Endothelial cell of umbilical vein (primary cell): ENCODE measurements at regions not wholly inside any gene's neighbourhood (a gene's known extent, or its start where the extent isn't known, plus 50 kb on each side); places are given as distances from the start of the nearest gene placed in this dataset.

ENCODE experiments used
- BruUV-seq: library from RNA; stranded (reverse); fragments of 400-500 nt; replicated peaks from 2 replicates; lab custom pipeline; 2021; lab: Mats Ljungman, UMichigan
- CTCF ChIA-PET: fragments of 300-600, 350-600 bp; sonication (Branson Sonifier 250); formaldehyde crosslinking; loops from one replicate; lab custom pipeline; 2021; ENCODE audit warnings: antibody characterized with exemption, inconsistent platforms; lab: Charles Lee
- POLR2A ChIA-PET: fragments of 300-600, 350-600 bp; sonication (Branson Sonifier 250); formaldehyde crosslinking; loops from one replicate; lab custom pipeline; 2021; ENCODE audit warnings: antibody characterized with exemption, inconsistent platforms; lab: Charles Lee
- DNase-seq: peaks from one replicate; pipeline ENCODE4 v3.0.0-alpha.2; 2011; ENCODE audit warnings: low read depth, low spot score
- FAIRE-seq: peaks from 2 replicates; lab custom pipeline; 2011; peaks lifted over from hg19 to GRCh38; lab: Jason Lieb, UNC
- H2AFZ ChIP-seq: 2 replicates; pipeline ENCODE4 v1.6.0; 2012; ENCODE audit warnings: low read depth, low read length, control low read depth, inconsistent platforms
- H3K27ac ChIP-seq: 2 replicates; pipeline ENCODE4 v1.5.1; 2011; ENCODE audit warnings: low read depth, mild to moderate bottlenecking, control low read depth, low read length, moderate library complexity; ENCODE audit not compliant: insufficient read depth
- H3K27me3 ChIP-seq, 2 experiments: 2 replicates each; pipeline versions ENCODE4 v1.6.0 to v1.6.1; 2011; ENCODE audit warnings: low read length in 2 of 2, mixed read lengths in 1 of 2; ENCODE audit not compliant: control insufficient read depth in 2 of 2, insufficient read depth in 2 of 2
- H3K36me3 ChIP-seq, 2 experiments: 2 replicates in 1 of 2; 3 replicates in 1 of 2; pipeline ENCODE4 v1.5.1; 2011; ENCODE audit warnings: low read length in 2 of 2, mild to moderate bottlenecking in 1 of 2, moderate library complexity in 1 of 2; ENCODE audit not compliant: control insufficient read depth in 2 of 2, insufficient read depth in 2 of 2; ENCODE audit errors: extremely low read depth in 1 of 2
- H3K4me1 ChIP-seq: 3 replicates; pipeline ENCODE4 v1.5.1; 2011; ENCODE audit warnings: mild to moderate bottlenecking, low read length; ENCODE audit not compliant: control insufficient read depth, insufficient read depth; ENCODE audit errors: extremely low read depth
- H3K4me2 ChIP-seq: 2 replicates; pipeline ENCODE4 v1.6.1; 2011; ENCODE audit warnings: low read length, control low read depth, mixed read lengths; ENCODE audit not compliant: insufficient read depth
- H3K4me3 ChIP-seq, 3 experiments: fragments of 200-600 bp in 1 of 3; sonication (generic), shearing (Covaris generic) in 1 of 3; replicated peaks in 1 of 3; 2 replicates each; pipeline ENCODE4 v1.5.1; 2011 to 2016; ENCODE audit warnings: control low read depth in 3 of 3, low read length in 3 of 3, mild to moderate bottlenecking in 2 of 3, inconsistent platforms in 1 of 3, low read depth in 1 of 3, moderate library complexity in 1 of 3; ENCODE audit not compliant: insufficient read depth in 1 of 3
- H3K79me2 ChIP-seq: 2 replicates; pipeline ENCODE4 v1.6.0; 2012; ENCODE audit warnings: low read length, inconsistent platforms; ENCODE audit not compliant: control insufficient read depth, insufficient read depth
- H3K9ac ChIP-seq: replicated peaks from 2 replicates; pipeline ENCODE3; 2011; ENCODE audit warnings: low read length, control low read depth; ENCODE audit not compliant: insufficient read depth; ENCODE audit errors: extremely low read depth
- H3K9me1 ChIP-seq: replicated peaks from 3 replicates; pipeline ENCODE4 v1.6.0; 2011; ENCODE audit warnings: mild to moderate bottlenecking, low read length; ENCODE audit not compliant: control insufficient read depth, insufficient read depth; ENCODE audit errors: extremely low read depth
- H3K9me3 ChIP-seq: replicated peaks from 2 replicates; pipeline ENCODE4 v1.5.1; 2012; ENCODE audit warnings: low read length, inconsistent platforms; ENCODE audit not compliant: control insufficient read depth, insufficient read depth
- H4K20me1 ChIP-seq: replicated peaks from 2 replicates; pipeline ENCODE3; 2011; ENCODE audit warnings: mild to moderate bottlenecking, low read length; ENCODE audit not compliant: control insufficient read depth, insufficient read depth; ENCODE audit errors: extremely low read depth
- EZH2 ChIP-seq: IDR thresholded peaks from 2 replicates; pipeline ENCODE4 v1.6.1; 2012; ENCODE audit warnings: borderline replicate concordance, low read depth, mild to moderate bottlenecking, moderate library complexity, low read length, inconsistent platforms; ENCODE audit not compliant: severe bottlenecking
- POLR2A ChIP-seq: IDR thresholded peaks from 2 replicates; pipeline ENCODE4 v1.6.1; 2012; ENCODE audit warnings: low read depth, mild to moderate bottlenecking, control low read depth, low read length
- POLR2AphosphoS5 ChIP-seq: IDR thresholded peaks from 2 replicates; pipeline ENCODE4 v1.6.1; 2012; ENCODE audit warnings: low read depth, mild to moderate bottlenecking, control low read depth, low read length, moderate library complexity; ENCODE audit not compliant: insufficient read depth
- dilution Hi-C: fragments of 300-500 bp; cut with MboI; formaldehyde crosslinking; loops from one replicate; pipeline ENCODE4 v1.15.0; 2019; ENCODE audit warnings: low sequenced_read_pairs; ENCODE audit not compliant: extremely low pct_ligation_motif_present
- intact Hi-C: fragments of 100-400 bp; cut with micrococcal nuclease; formaldehyde crosslinking; loops from one replicate; pipeline ENCODE4 v1.10.0; 2022
- TF ChIP-seq, protein P1 (sequence below), 2 donors: IDR thresholded peaks; 1 replicate in 1 of 2; 2 replicates in 1 of 2; pipeline ENCODE4 v1.5.1; 2011; ENCODE audit warnings: low read length in 2 of 2, mild to moderate bottlenecking in 2 of 2, moderate library complexity in 2 of 2, control low read depth in 1 of 2, inconsistent platforms in 1 of 2, low read depth in 1 of 2; ENCODE audit not compliant: insufficient read depth in 1 of 2; ENCODE audit errors: extremely low read depth in 1 of 2

DNA sequence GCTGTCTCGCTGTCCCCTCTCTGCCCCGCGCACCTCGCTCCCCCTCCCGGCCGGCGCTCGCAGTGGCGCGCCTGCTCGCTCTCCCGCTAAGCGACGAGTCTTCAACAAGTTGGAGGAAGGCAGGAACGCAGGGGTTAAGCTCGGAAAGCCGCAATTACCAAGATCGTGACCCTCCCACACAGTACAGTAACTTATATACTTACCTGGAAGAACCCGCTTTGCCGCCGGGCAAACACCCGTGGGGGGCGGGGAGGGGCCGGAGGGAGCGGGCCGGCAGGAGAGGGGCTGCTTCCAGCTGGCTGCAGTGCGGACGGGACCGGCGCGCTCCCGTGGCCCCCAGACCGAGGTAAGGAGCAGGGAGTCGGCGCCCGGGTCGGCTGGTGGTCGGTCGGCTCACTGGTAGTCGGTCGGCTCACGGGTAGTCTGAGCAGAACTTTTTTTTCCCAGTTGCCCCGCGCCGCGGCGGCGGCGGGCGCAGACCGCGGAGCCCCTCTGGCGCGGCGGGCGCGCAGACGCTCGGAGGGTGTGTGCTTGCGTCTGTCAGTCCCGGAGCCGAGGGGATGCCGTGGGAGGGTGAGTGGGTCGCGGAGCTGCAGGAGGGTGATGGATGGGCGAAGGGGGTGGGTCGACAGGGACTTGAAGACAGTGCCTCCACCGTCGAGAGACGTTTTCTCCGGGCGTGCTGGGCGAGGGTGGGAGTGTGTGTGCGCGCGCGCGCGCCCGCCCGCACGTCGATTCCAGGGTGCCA, 101.2 kb upstream of the HSD17B12 start:
- intact Hi-C loops (loop anchor here (5.0 kb wide), 3 partner anchors 63 to 267 kb away; partner anchors contain the start of genes API5 and HSD17B12), dilution Hi-C loops (no loop called here)
- Histone ChIP-seq H3K9me1 (no peaks in the 10 kb centered on the region), H2AFZ (no peak overlapping the region), H3K9ac (no peak overlapping the region), H3K9me3 (no peaks in the 10 kb centered on the region), H3K36me3 (no peaks in the 10 kb centered on the region), H4K20me1 (no peaks in the 10 kb centered on the region), H3K79me2 (no peaks in the 10 kb centered on the region), H3K4me2 (peak overlapping the region; percentile 44), H3K27ac (no peak overlapping the region), H3K4me3 (peak overlapping the region; percentile 27 to 48 (median 43)), H3K27me3 (peaks cover 86 to 91% of the 10 kb centered on the region in 2 experiments), H3K4me1 (peaks cover 5% of the 10 kb centered on the region)
- ChIA-PET POLR2A (no interaction called here), CTCF (interaction anchor here (1.0 to 5.1 kb wide), 4 partner anchors 13 to 272 kb away, joined by 3 to 39 read pairs (median 5); partner anchors contain the start of gene HSD17B12)
- TF ChIP-seq, protein P1, sequence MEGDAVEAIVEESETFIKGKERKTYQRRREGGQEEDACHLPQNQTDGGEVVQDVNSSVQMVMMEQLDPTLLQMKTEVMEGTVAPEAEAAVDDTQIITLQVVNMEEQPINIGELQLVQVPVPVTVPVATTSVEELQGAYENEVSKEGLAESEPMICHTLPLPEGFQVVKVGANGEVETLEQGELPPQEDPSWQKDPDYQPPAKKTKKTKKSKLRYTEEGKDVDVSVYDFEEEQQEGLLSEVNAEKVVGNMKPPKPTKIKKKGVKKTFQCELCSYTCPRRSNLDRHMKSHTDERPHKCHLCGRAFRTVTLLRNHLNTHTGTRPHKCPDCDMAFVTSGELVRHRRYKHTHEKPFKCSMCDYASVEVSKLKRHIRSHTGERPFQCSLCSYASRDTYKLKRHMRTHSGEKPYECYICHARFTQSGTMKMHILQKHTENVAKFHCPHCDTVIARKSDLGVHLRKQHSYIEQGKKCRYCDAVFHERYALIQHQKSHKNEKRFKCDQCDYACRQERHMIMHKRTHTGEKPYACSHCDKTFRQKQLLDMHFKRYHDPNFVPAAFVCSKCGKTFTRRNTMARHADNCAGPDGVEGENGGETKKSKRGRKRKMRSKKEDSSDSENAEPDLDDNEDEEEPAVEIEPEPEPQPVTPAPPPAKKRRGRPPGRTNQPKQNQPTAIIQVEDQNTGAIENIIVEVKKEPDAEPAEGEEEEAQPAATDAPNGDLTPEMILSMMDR (IDR thresholded peaks at IDR 0.05; ENCODE audit: extremely low read depth in 1 of 2, insufficient read depth in 1 of 2, low read depth in 1 of 2, low read length in 2 of 2), result peak in 1 of 2 donors; percentile 59
- TF ChIP-seq POLR2AphosphoS5, result no peak
- TF ChIP-seq EZH2, result peak; percentile 65
- no peak for TF ChIP-seq POLR2A
- no TSS peak for BruUV-seq
- FAIRE-seq, result peak; percentile 70
- DNase-seq, result peak; percentile 51
